ENCODE measurements at regions not wholly inside any gene's neighbourhood (a gene's known extent, or its start where the extent isn't known, plus 50 kb on each side); places are given as distances from the start of the nearest gene placed in this dataset.
A peak's percentile ranks its signal among the peaks of the same experiment; 100 is the strongest.

DNA sequence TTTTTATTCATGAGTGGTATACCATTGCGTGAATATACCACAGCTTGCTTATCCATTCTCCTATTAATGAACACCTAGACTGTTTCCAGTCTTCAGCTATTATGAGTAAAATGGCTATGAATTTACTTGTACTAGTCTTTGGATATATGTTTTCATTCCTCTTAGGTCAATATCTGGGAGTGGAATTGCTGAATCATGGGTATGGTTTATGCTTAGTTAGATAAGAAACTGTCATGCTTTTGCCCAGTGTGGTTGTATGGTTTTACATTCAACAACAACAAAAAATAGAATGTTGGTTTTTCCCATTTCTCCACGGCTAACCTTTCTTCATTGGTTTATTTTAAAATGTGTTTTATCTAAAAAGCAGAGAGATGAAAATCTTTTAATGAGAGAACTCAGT is 308.3 kb downstream of the PHF14 start (continued):
- peak; percentile 94 for TF ChIP-seq SMARCA4 (IDR thresholded peaks at IDR 0.05)
- TF ChIP-seq TRIM24 (IDR thresholded peaks at IDR 0.05), result peak; percentile 57 to 72; a peak in 3 of 4 replicates
- peak; percentile 81 for TF ChIP-seq SMARCC2 (IDR thresholded peaks at IDR 0.05; ENCODE audit: low read depth)
- peak; percentile 19; the same call in 1 of the 2 replicates for TF ChIP-seq EP400 (IDR thresholded peaks at IDR 0.05)
- no peak for TF ChIP-seq BRD4 (IDR thresholded peaks at IDR 0.05)
- TF ChIP-seq MAFK (IDR thresholded peaks at IDR 0.05; ENCODE audit: low read length), result peak; percentile 93
- no peak for TF ChIP-seq GTF2E2 (tag; IDR thresholded peaks at IDR 0.05)
- TF ChIP-seq TEAD4 (IDR thresholded peaks at IDR 0.05; ENCODE audit: low read length), result peak; percentile 83
- no peak for TF ChIP-seq TEAD4 (CRISPR knock-in tag; IDR thresholded peaks at IDR 0.05; ENCODE audit: borderline replicate concordance)
- 0 out of 2 replicates have a peak, but pooled peaks have one; percentile 17 for TF ChIP-seq ATF7 (IDR thresholded peaks at IDR 0.05)
- TF ChIP-seq CHAMP1 (IDR thresholded peaks at IDR 0.05), result peak; percentile 70
- peak; percentile 90 for TF ChIP-seq EP300 (IDR thresholded peaks at IDR 0.05; ENCODE audit: low read length)
- no peak for TF ChIP-seq ZBTB2 (IDR thresholded peaks at IDR 0.05)
- TF ChIP-seq TEAD1 (CRISPR knock-in tag; IDR thresholded peaks at IDR 0.05), result peak in 1 of 2 experiments; percentile 50; a peak in 1 of 4 replicates
- TF ChIP-seq DPF2 (IDR thresholded peaks at IDR 0.05), result peak; percentile 96
- TF ChIP-seq ARID2 (IDR thresholded peaks at IDR 0.05), result no peak
- no peak for TF ChIP-seq ZEB2 (IDR thresholded peaks at IDR 0.05)
- TF ChIP-seq FOSL1 (tag; conservative IDR thresholded peaks at IDR 0.05), result peak; percentile 67
- TF ChIP-seq C11orf30 (IDR thresholded peaks at IDR 0.05; ENCODE audit: low read depth), result peak; percentile 97
- TF ChIP-seq BACH1 (tag; IDR thresholded peaks at IDR 0.05), result peak; percentile 90
- no peak for TF ChIP-seq CHD4 (IDR thresholded peaks at IDR 0.05; ENCODE audit: insufficient read depth, insufficient replicate concordance, low read depth, low read length, poor library complexity, severe bottlenecking)
- TF ChIP-seq, protein P1, sequence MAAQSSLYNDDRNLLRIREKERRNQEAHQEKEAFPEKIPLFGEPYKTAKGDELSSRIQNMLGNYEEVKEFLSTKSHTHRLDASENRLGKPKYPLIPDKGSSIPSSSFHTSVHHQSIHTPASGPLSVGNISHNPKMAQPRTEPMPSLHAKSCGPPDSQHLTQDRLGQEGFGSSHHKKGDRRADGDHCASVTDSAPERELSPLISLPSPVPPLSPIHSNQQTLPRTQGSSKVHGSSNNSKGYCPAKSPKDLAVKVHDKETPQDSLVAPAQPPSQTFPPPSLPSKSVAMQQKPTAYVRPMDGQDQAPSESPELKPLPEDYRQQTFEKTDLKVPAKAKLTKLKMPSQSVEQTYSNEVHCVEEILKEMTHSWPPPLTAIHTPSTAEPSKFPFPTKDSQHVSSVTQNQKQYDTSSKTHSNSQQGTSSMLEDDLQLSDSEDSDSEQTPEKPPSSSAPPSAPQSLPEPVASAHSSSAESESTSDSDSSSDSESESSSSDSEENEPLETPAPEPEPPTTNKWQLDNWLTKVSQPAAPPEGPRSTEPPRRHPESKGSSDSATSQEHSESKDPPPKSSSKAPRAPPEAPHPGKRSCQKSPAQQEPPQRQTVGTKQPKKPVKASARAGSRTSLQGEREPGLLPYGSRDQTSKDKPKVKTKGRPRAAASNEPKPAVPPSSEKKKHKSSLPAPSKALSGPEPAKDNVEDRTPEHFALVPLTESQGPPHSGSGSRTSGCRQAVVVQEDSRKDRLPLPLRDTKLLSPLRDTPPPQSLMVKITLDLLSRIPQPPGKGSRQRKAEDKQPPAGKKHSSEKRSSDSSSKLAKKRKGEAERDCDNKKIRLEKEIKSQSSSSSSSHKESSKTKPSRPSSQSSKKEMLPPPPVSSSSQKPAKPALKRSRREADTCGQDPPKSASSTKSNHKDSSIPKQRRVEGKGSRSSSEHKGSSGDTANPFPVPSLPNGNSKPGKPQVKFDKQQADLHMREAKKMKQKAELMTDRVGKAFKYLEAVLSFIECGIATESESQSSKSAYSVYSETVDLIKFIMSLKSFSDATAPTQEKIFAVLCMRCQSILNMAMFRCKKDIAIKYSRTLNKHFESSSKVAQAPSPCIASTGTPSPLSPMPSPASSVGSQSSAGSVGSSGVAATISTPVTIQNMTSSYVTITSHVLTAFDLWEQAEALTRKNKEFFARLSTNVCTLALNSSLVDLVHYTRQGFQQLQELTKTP (IDR thresholded peaks at IDR 0.05; ENCODE audit: low read depth in 1 of 2, partially characterized antibody in 2 of 2), result peak; percentile 16 to 38
- peak; percentile 99 for TF ChIP-seq ZNF316 (IDR thresholded peaks at IDR 0.05)
- peak; percentile 59; the same call in 1 of the 2 replicates for TF ChIP-seq GATAD2B (IDR thresholded peaks at IDR 0.05; ENCODE audit: borderline replicate concordance)
